ENCODE measurements at regions not wholly inside any gene's neighbourhood (a gene's known extent, or its start where the extent isn't known, plus 50 kb on each side); places are given as distances from the start of the nearest gene placed in this dataset.
"Not testable (repeated sequence)": the region's sequence is repeated elsewhere in the genome, so short reads cannot be mapped to it uniquely, and the experiment has no call there.

DNA sequence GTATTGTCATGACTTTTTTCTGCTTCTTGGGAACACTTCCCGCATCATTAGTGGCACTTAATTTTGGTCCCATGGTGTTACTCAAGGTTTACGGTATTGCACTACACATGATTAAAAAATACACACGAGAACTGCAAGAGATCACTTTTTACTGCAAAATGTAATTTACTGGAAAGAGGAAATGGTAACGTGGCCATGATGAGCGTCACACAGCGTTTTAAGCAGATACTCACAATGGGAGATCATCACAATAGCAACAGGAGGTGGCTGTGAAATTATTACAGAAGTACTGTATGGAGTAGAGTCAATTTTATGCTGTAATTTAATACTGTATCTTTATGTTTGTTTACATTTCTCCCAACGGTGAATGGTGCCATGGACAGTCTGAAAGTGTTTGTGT is 1510.3 kb downstream of the AMY1C start:
- no peak for DNase-seq (ENCODE audit: low read depth in 3 of 3, low spot score in 2 of 3)

DNA sequence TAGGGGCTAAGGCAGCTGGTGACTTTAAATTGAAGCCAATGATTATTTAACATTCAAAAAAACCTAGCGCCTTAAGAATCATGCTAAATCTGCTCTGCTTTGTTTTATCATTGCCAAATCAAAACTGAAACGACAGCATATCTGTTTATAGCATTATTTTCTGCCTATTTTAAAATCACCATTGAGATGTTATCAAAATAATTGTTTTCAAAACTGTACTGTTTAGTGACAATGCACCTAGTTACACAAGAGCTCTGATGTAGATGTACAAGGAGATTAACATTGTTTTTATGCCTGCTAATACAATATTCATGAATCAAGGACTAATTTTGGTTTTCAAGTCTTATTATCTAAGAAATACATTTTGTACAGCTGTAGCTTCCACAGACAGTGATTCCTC is 1521.3 kb downstream of the AMY1C start:
- no peak for DNase-seq (ENCODE audit: low read depth in 3 of 3, low spot score in 2 of 3)

DNA sequence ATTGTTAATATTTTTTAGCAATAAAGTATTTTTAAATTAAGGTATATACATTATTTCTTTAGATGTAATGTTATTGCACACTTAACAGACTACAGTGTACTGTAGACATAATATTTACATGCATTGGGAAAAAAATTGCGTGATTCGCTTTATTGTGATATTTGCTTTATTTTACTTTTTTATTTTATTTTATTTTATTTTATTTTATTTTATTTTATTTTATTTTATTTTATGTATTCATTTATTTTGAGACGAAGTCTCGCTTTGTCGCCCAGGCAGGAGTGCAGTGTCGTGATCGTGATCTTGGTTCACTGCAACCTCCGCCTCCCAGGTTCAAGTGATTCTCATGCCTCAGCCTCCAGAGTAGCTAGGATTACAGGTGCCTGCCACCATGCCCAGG is 1522.7 kb downstream of the AMY1C start:
- DNase-seq (ENCODE audit: low read depth in 3 of 3, low spot score in 2 of 3) = not testable (repeated sequence)

DNA sequence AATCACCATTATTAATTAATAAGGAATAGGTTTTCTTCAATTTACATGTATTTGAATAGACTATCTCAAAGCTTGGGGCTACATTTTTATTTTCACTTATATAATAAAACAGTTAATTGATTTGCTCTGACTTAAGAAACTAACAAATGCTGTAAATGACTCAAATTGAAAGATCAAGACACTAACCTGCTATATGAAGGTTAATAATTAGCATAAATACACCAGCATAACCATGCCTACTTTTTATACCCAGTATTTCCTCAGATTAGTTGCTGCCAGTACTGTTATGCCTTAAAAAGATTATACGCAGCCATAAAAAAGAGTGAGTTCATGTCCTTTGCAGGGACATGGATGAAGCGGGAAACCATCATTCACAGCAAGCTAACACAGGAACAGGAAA is 1545.1 kb downstream of the AMY1C start:
- DNase-seq (ENCODE audit: low read depth in 3 of 3, low spot score in 2 of 3) = no peak

- DNase-seq (ENCODE audit: low read depth in 3 of 3, low spot score in 2 of 3) = no peak
These were observed 1560.4 kb downstream of the AMY1C start for GRCh38 chr1:105310063-105310462.

DNA sequence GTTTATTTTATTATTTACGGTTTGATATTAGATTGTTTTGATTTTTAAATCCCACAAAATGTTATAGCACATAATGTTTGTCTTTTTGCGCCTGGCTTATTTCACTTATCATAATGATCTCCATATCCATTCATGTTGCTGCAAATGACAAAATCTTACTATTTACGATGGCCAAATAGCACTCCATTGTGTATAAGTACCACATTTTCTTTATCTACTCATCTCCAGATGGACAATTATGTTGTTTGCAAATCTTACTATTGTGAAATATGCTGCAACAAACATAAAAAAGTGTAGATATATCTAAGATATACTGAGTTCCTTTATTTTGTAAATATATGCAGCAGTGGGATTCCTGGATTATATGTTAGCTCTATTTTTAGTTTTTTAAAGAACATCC is 1568.3 kb downstream of the AMY1C start:
- DNase-seq (ENCODE audit: low read depth in 3 of 3, low spot score in 2 of 3) = no peak

DNA sequence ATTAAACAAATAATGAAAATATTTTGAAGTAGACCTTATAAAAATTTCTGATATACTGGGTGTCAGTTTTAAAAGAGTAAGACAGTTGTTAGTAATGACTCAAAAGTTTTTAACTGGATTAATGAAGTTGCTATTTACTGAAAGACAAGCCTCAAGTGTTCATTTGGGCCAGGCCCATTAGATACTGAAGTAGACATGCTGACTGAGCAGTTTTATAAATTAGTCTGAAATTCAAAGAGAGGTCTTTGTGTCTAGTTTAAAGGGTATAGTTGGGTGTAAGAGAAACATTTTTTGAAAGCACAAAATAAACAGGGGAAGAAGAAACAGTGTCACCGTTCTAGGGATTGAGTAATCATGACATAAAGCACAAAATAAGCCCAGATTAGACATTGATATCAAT is 1577.2 kb downstream of the AMY1C start:
- DNase-seq (ENCODE audit: low read depth in 3 of 3, low spot score in 2 of 3) = no peak

GRCh38 chr1:105337420-105337819 is 1587.7 kb downstream of the AMY1C start:
- no peak for DNase-seq (ENCODE audit: low read depth in 3 of 3, low spot score in 2 of 3)

DNA sequence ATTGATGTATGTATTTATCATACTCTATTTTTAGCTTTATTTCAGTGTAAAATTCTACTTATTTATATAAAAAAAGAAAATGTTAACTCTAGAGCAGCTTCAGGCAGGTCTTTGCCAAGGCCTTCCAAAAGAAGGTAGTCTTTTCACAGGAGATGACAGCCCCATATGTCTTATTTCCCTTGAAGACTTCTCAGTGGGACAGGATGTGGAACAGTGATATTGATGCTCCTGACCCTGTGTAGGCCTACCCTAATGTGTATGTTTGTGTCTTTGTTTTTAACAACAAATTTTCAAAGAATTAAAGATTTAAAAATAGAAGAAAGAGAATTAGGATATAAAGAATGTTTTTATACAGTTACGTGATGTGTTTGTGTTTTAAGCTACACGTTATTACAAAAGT is 1593.6 kb downstream of the AMY1C start:
- DNase-seq (ENCODE audit: low read depth in 3 of 3, low spot score in 2 of 3) = no peak

- no peak for DNase-seq (ENCODE audit: low read depth in 3 of 3, low spot score in 2 of 3)
These were observed 1609.8 kb downstream of the AMY1C start for GRCh38 chr1:105359457-105359856.

DNA sequence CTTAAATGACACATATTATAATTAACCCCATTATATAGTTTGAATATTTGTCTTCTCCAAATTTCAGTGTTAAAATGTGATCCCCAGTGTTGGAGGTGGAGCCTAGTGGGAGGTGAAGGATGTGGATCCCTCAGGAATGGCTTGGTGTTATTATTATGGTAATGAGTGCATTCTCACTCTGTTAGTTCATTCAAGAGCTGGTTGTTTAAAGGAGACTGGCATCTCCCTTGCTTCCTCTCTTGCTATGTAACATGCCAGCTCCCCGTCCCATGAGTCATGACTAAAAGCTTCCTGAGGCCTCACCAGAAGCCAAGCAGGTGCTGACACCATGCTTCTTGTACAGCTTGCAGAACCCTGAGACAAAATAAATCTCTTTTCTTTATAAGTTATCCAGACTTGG is 1612.7 kb downstream of the AMY1C start:
- DNase-seq (ENCODE audit: low read depth in 3 of 3, low spot score in 2 of 3) = no peak

- no peak for DNase-seq (ENCODE audit: low read depth in 3 of 3, low spot score in 2 of 3)
These were observed 1618.7 kb downstream of the AMY1C start for GRCh38 chr1:105368446-105368845.

DNA sequence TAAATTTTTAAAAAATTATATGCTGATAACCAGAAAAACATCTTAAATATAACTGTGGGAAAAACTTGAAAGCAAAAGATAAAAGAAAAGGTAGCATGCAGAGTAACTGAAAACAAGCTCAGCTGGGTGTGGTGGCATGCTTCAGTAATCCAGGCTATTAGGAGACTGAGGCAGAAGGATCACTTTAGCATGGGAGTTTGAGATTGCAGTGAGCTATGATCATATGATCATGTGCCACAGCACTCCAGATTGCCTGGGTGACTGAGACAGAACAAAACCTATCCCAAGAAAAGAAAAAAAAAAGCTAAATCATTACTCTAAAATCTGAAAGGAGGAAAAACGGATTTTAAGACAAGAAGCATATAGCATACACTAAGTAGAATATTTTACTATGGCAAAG is 1624.0 kb downstream of the AMY1C start:
- no peak for DNase-seq (ENCODE audit: low read depth in 3 of 3, low spot score in 2 of 3)

DNA sequence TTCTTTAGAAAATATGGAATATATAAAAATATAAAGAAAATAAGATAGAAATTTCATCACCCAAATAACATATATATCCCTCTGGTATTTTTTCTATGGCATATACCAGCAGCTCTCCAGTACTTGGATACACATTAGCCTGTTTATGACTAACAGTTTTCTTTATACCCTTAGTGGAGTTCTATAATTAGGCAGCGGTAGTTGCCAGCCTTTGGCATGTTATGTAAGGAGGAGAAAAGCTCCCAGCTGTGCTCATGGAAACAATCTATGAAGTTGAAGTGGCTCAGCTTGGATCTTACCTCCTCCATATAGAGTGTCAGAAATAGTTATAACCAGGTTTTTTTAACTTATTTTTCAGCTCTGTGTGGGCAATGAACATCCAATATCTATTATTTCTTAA is 1636.8 kb downstream of the AMY1C start:
- no peak for DNase-seq (ENCODE audit: low read depth in 3 of 3, low spot score in 2 of 3)

- DNase-seq (ENCODE audit: low read depth in 3 of 3, low spot score in 2 of 3) = no peak
These were observed 1646.3 kb downstream of the AMY1C start for GRCh38 chr1:105396001-105396400.

GRCh38 chr1:105398909-105399308 is 1649.2 kb downstream of the AMY1C start:
- DNase-seq (ENCODE audit: low read depth in 3 of 3, low spot score in 2 of 3) = no peak

DNA sequence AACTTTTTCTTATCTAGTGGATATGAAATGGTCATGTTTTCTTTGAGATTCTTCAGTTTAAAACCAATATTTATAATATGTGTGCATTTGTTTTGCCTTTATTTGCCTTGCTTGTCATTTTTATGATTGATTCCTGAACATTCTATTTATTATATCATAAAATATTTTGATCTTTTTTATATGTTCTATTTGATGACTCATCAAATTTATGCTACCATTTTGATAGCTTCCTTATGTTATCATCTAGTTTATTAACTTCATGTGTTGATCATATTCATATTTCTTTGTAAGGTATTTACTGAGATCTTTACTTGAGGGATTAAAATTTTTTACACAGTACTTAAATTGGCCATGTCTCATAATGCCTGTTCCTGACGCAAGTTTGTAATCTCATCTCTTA is 1650.0 kb downstream of the AMY1C start:
- DNase-seq (ENCODE audit: low read depth in 3 of 3, low spot score in 2 of 3) = no peak

GRCh38 chr1:105416261-105416660 is 1640.2 kb upstream of the PRMT6 start:
- DNase-seq (ENCODE audit: low read depth in 3 of 3, low spot score in 2 of 3) = no peak

- DNase-seq (ENCODE audit: low read depth in 3 of 3, low spot score in 2 of 3) = no peak
These were observed 1637.4 kb upstream of the PRMT6 start for GRCh38 chr1:105419030-105419429.

- DNase-seq (ENCODE audit: low read depth in 3 of 3, low spot score in 2 of 3) = no peak
These were observed 1628.9 kb upstream of the PRMT6 start for GRCh38 chr1:105427543-105427942.

GRCh38 chr1:105436589-105437259 is 1619.8 kb upstream of the PRMT6 start:
- DNase-seq (ENCODE audit: low read depth in 3 of 3, low spot score in 2 of 3) = no peak

GRCh38 chr1:105437847-105438246 is 1618.6 kb upstream of the PRMT6 start:
- no peak for DNase-seq (ENCODE audit: low read depth in 3 of 3, low spot score in 2 of 3)

DNA sequence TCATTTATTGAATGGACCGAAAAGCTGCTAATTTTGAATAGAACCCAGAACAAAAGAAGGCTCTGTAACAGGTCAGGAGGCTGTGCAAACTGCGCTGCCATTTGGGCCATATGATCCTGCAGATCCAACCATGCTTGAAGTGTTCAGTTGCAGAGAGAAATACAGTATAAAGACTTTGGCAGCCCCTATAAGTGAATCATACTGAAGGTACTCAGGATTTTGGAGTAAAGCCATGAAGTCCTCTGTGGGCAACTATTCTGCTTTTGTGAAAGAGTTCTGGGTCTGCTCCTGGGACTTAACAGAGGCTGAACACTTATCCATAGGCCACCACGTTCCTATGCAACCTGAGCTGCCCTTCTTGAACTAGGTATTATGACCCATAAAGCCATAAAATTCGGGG is 1613.6 kb upstream of the PRMT6 start:
- no peak for DNase-seq (ENCODE audit: low read depth in 3 of 3, low spot score in 2 of 3)

All from right renal cortex interstitium (tissue), 3 donors.